NCI-H1092 treated with DMSO at 0.1 percent for 48 hours (cell line): ENCODE measurements at regions not wholly inside any gene's neighbourhood (a gene's known extent, or its start where the extent isn't known, plus 50 kb on each side); places are given as distances from the start of the nearest gene placed in this dataset.

Experiments used
- DNase-seq: peaks from one replicate; lab custom pipeline; 2025; lab: John Stamatoyannopoulos, UW

- peak; percentile 68 for DNase-seq
Measured at GRCh38 chr5:28779161-28779754, 1740.9 kb upstream of the CDH9 start.

- no peak for DNase-seq
Measured at GRCh38 chr5:28770307-28770706, 1731.9 kb upstream of the CDH9 start.

GRCh38 chr5:28766565-28767158, 1728.3 kb upstream of the CDH9 start:
- DNase-seq, result peak; percentile 71

- DNase-seq, result no peak
Measured at GRCh38 chr5:28751396-28751795, 1713.0 kb upstream of the CDH9 start.

- no peak for DNase-seq
Measured at GRCh38 chr5:28750251-28750650, 1711.9 kb upstream of the CDH9 start.

GRCh38 chr5:28748446-28748845, 1710.1 kb upstream of the CDH9 start:
- no peak for DNase-seq

GRCh38 chr5:28743716-28744110, 1705.3 kb upstream of the CDH9 start:
- DNase-seq, result no peak

GRCh38 chr5:28743025-28743715, 1704.8 kb upstream of the CDH9 start:
- DNase-seq, result no peak

- no peak for DNase-seq
Measured at GRCh38 chr5:28737682-28738081, 1699.3 kb upstream of the CDH9 start.

- DNase-seq, result no peak
Measured at GRCh38 chr5:28737222-28737621, 1698.8 kb upstream of the CDH9 start.

GRCh38 chr5:28734396-28734795, 1696.0 kb upstream of the CDH9 start:
- DNase-seq, result no peak

- peak; percentile 13 for DNase-seq
Measured at GRCh38 chr5:28729067-28729466, 1690.7 kb upstream of the CDH9 start.

GRCh38 chr5:28726815-28727214, 1688.4 kb upstream of the CDH9 start:
- DNase-seq, result no peak

- no peak for DNase-seq
Measured at GRCh38 chr5:28725001-28725400, 1686.6 kb upstream of the CDH9 start.

- DNase-seq, result no peak
Measured at GRCh38 chr5:28714907-28715698, 1676.7 kb upstream of the CDH9 start.

GRCh38 chr5:28710360-28710759, 1672.0 kb upstream of the CDH9 start:
- DNase-seq, result no peak

- DNase-seq, result no peak
Measured at GRCh38 chr5:28708472-28708871, 1670.1 kb upstream of the CDH9 start.

GRCh38 chr5:28707706-28708105, 1669.3 kb upstream of the CDH9 start:
- DNase-seq, result no peak

GRCh38 chr5:28703651-28704260, 1665.4 kb upstream of the CDH9 start:
- DNase-seq, result no peak

- DNase-seq, result no peak
Measured at GRCh38 chr5:28691526-28691925, 1653.1 kb upstream of the CDH9 start.

- DNase-seq, result no peak
Measured at GRCh38 chr5:28685794-28686193, 1647.4 kb upstream of the CDH9 start.

- no peak for DNase-seq
Measured at GRCh38 chr5:28678899-28679298, 1640.5 kb upstream of the CDH9 start.
